HG03354 (cell line): ENCODE measurements at regions not wholly inside any gene's neighbourhood (a gene's known extent, or its start where the extent isn't known, plus 50 kb on each side); places are given as distances from the start of the nearest gene placed in this dataset.

Source experiments
- ATAC-seq: cut with Tn5 transposase; IDR thresholded peaks from one replicate; pipeline ENCODE4 v1.9.1; 2021; ENCODE audit warnings: mild to moderate bottlenecking; ENCODE audit not compliant: unreplicated experiment, poor library complexity, severe bottlenecking

- no peak for ATAC-seq
Measured at GRCh38 chr3:190728574-190729246, 133.8 kb downstream of the GMNC start.

GRCh38 chr3:190722181-190722905, 140.2 kb downstream of the GMNC start:
- ATAC-seq, result no peak

DNA sequence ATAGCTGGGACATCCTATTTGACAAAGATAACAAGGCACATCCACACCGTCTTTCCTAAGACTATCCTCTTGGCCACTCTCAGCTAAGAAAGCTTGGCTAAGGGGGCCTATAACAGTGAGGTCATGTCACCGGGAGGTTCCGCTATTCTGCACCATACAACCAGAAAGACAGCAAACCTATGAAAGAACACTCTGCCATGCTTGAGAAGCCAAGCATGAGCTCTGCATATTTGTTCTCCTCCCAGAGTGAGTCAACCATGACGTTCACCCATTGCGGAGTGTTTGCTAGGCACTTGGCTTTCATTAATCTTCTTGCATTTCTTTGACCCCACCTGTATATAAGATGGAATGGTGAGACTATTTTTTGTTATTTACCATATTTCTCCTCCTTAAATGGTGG, 141.2 kb downstream of the GMNC start:
- peak; percentile 94 for ATAC-seq

- ATAC-seq, result no peak
Measured at GRCh38 chr3:190718671-190719070, 143.8 kb downstream of the GMNC start.

DNA sequence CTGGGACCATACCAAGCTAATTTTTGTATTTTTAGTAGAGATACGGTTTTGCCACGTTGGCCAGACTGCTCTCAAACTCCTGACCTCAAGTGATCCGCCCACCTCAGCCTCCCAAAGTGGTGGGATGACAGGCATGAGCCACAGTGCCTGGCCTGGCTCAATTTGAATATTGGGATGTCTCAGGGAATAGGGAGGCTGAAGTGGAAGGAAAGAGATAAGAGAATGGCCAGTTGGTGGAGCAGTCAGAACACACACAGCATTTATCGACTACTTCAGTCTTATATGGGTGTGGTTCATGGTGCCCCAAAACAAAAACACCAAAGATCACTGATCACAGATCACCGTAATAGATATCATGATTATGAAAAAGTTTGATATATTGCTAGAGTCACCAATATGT, 144.4 kb downstream of the GMNC start:
- no peak for ATAC-seq

GRCh38 chr3:190716961-190717360, 145.5 kb downstream of the GMNC start:
- ATAC-seq, result no peak

DNA sequence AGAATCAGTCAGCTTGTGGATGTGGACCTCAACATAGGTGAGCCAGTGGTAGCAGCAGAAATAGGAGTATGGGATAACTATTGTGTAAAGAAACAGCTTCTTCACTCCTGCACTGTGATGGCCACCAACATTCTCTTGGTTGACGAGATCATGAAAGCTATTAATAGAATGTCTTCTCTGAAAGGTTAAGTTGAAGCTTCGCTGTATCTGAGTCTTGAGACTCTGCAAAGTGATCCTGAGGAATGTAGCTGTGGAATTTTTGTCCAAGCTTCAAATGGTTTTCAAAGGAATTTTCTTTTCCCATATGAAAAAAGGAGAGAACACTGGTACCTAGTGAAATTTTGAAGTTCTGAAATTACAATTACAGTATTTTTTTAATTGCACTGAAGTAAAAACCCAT, 146.3 kb downstream of the GMNC start:
- no peak for ATAC-seq

DNA sequence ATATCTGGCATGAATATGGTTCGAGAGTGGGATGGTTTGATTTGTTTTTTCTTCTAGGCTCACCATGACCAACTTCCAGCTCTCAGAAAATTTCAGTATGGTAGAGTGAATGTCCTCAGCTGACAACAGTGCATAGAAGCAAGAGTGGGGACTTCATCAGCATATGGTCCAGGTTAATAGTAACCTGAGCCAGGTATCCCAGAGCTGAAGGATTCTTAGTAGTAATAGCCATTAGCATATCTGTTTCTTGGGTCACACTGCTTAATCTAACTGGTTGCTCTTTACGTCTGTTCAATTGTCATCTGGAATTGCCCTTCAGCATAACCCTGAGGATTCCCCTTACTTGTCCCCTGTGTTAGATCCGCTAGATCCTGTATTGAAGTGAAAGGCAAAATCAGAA, 151.8 kb downstream of the GMNC start:
- no peak for ATAC-seq

- ATAC-seq, result no peak
Measured at GRCh38 chr3:190709351-190709773, 153.1 kb downstream of the GMNC start.
